Hepatocyte (in vitro differentiated cells): ENCODE measurements at regions not wholly inside any gene's neighbourhood (a gene's known extent, or its start where the extent isn't known, plus 50 kb on each side); places are given as distances from the start of the nearest gene placed in this dataset.

ENCODE experiments used
- CTCF ChIP-seq: fragments of 200-600 bp; sonication (generic); IDR thresholded peaks from 2 replicates; pipeline ENCODE4 v1.5.1; 2016; ENCODE audit warnings: antibody characterized with exemption, mild to moderate bottlenecking; ENCODE audit not compliant: poor library complexity
- EZH2 ChIP-seq: fragments of 200-600 bp; sonication (generic); IDR thresholded peaks from 2 replicates; pipeline ENCODE4 v1.6.1; 2016; ENCODE audit warnings: antibody characterized with exemption, mild to moderate bottlenecking, borderline replicate concordance

- TF ChIP-seq CTCF (no peak), EZH2 (no peak)
Measured at GRCh38 chr14:53743371-53743770, 213.3 kb downstream of the BMP4 start.
